Urothelium cell line (cell line): ENCODE measurements at regions not wholly inside any gene's neighbourhood (a gene's known extent, or its start where the extent isn't known, plus 50 kb on each side); places are given as distances from the start of the nearest gene placed in this dataset.
"Not testable (repeated sequence)": the region's sequence is repeated elsewhere in the genome, so short reads cannot be mapped to it uniquely, and the experiment has no call there.

Experiments used
- DNase-seq: peaks from one replicate; pipeline ENCODE4 v3.0.0; 2011; ENCODE audit warnings: low spot score, mixed read lengths
- FAIRE-seq: peaks from 2 replicates; lab custom pipeline; 2011; peaks lifted over from hg19 to GRCh38; lab: Jason Lieb, UNC

- DNase-seq, result no peak
- no peak for FAIRE-seq
Observed at GRCh38 chr5:28703651-28704260, 1665.4 kb upstream of the CDH9 start.

- FAIRE-seq (no peak), DNase-seq (no peak)
Observed at GRCh38 chr5:28691526-28691925, 1653.1 kb upstream of the CDH9 start.

DNA sequence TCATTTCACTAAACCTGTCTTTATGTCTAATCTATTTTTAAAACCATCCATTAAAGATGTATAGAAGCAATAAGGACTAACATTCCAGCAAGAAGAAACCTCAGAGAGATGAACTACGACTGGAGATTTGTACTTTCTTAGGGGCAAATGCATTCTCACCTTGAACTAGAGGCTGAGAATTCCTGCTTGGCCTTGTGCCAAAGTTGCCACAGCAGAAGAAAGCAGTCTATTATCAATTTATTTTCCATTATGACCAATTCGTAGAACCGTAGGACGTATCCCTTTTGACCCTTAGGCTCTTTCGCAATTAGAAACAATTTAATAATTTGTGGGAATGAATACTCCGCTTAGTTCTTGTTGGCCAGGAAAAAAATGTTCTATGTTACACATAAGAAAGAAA is 1647.4 kb upstream of the CDH9 start:
- no peak for DNase-seq
- FAIRE-seq, result no peak

GRCh38 chr5:28678899-28679298 is 1640.5 kb upstream of the CDH9 start:
- DNase-seq (no peak), FAIRE-seq (no peak)

DNA sequence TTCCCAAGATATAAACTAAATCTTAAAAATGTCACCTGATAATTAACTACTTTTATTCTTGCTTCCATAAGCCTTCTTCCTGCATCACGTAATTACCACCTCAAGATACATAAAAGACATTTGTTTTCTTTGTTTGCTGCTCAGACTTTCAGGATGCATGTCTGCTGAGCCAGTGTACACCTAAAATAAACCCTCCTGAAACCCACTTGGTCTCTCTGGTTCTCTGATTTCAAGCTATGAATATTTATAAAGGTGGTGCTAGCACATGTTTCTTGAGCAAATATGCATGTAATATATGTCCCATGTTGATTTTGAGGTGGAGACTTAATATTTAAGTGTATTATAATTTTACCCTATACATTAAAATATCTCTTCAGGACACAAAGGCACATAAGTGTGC is 1627.7 kb upstream of the CDH9 start:
- FAIRE-seq, result no peak
- no peak for DNase-seq

GRCh38 chr5:28648108-28648507 is 1609.7 kb upstream of the CDH9 start:
- DNase-seq (peak; percentile 27), FAIRE-seq (no peak)

GRCh38 chr5:28632607-28633006 is 1594.2 kb upstream of the CDH9 start:
- DNase-seq (no peak), FAIRE-seq (no peak)

DNA sequence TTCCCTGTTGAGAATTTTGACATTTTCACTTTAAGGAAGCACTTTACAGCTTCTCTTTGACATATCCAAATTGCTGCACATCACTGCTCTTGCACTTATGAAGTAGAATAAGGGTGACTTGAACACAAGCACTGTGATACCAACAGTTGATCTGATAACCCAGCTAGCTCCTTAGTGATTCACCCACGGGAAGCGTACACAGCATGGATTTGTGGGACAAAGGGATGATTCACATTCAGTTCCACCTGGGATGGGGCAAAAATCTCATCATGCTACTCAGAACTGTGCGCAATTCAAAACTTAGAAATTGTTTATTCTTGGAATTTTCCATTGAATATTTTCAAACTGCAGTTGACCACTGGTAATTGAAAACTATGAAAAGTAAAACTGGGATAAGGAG is 1565.5 kb upstream of the CDH9 start:
- DNase-seq, result peak; percentile 21
- no peak for FAIRE-seq

DNA sequence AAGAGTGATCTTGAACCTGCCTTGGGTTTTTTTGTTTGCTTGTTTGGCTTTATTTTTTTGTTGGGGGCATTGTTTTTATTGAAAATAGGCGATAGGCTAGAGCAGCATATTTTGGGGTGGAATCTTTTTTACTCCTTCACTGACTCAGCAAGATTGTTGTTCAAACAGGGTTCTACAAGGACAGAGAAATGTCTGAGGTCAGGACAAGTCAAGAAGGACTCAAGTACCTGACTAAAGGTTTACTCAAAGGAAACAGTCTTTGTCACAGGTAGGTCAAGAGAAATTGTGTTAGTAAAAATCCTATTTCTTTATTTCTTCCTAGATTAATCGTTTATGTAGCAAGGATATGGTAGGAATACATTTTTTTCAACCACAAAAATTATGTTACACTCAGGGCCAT is 1564.0 kb upstream of the CDH9 start:
- no peak for DNase-seq
- no peak for FAIRE-seq

GRCh38 chr5:28596707-28597106 is 1558.3 kb upstream of the CDH9 start:
- not testable (repeated sequence) for DNase-seq, FAIRE-seq

DNA sequence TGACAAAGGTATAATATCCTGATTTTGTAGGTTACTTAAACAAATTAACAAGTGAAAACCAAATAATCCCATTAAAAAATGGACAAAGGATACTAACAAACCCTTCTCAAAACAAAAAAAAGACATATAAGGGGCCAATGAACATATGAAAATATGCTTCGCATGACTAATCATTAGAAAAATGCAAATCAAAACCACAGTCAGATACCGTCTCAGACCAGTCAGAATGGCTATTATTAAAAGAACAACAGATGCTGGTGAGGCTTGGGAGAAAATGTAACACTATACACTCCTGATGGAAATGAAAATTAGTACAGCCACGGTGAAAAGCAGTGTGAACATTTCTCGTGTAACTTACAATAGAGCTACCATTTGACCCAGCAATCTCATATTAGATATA is 1542.2 kb upstream of the CDH9 start:
- DNase-seq (no peak), FAIRE-seq (no peak)

DNA sequence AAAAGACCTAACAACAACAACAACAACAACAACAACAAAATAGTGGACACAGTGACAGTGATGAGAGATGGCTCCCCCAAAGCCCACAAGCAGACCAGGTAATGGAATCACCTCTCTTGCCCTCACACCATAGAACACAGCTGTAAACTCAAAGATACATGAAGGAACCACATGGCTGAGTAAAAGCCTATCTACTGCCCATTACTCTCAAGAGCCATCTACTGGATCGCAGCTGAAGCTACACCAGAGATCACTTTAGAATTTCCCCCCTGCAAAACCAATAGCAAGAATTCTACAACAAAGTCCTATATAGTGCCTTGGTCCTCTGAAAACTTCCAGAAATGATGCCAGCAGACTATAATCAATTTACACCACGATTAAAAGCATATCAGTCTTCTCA is 1537.6 kb upstream of the CDH9 start:
- FAIRE-seq, result no peak

GRCh38 chr5:28575368-28575767 is 1537.0 kb upstream of the CDH9 start:
- FAIRE-seq, result no peak
- no peak for DNase-seq

More for the DNA sequence above, 1537.6 kb upstream of the CDH9 start:
- DNase-seq, result peak; percentile 30

- DNase-seq (no peak), FAIRE-seq (no peak)
Observed at GRCh38 chr5:28574606-28575005, 1536.2 kb upstream of the CDH9 start.

- DNase-seq, result no peak
- FAIRE-seq, result no peak
Observed at GRCh38 chr5:28567048-28567447, 1528.7 kb upstream of the CDH9 start.

DNA sequence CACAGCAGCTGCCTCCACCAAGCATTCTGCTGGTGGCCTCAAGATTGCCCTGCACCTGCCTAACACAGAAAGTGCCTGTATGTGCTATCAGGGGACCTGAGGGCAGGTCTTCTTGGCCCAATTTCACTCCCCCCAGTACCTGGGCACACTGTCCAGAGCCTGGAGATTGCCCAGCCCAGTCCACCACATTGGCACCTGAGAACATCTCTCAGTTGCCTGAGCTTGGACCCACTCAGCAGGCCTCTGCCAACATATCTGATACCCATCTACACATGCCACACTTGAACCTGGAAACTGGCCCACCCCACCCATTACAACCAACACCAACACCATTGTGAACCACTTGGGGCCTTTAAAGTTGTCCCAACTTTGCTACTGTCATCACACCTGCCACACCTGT is 1523.1 kb upstream of the CDH9 start:
- FAIRE-seq, result no peak

GRCh38 chr5:28558196-28558595 is 1519.8 kb upstream of the CDH9 start:
- DNase-seq (no peak), FAIRE-seq (no peak)

More for the DNA sequence above, 1523.1 kb upstream of the CDH9 start:
- no peak for DNase-seq

DNA sequence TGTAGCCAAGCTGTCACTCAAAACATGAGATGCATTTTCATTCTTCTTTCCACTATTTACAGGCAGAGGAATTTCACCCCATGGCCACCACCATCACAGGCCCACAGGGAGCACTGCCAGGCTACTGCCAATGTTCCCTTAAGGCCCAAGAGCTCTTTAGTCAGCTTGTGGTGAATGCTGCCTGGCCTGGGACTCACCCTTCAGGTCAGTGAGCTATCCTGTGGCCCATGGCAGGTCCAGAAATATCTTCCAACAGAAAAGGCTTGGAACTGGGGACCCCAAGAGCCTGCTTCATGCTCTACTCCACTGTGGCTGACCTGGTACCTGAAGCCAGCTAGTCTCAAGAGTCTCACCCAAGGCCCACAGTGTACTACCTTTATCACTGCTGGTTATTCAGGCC is 1518.7 kb upstream of the CDH9 start:
- DNase-seq, result no peak
- FAIRE-seq, result no peak

GRCh38 chr5:28549588-28549987 is 1511.2 kb upstream of the CDH9 start:
- DNase-seq, result no peak
- FAIRE-seq, result no peak

DNA sequence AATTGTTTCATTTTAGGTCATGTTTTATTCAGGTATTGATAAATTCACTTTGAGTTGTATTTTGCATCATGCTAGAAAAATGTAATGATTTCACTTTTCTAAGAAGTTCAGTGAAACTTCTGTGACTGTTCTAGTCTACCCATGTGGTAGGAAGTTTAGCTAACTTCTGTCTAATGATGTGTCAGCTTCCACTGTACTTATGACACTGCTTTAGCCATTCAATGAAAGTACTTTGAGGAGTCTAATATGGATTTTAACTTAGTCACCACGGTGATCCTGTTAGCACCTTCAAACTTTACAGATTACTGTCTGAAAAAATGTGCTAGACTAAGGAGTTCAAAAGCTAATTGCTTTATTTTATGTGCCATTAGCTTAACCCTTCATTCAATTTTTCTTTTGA is 1510.5 kb upstream of the CDH9 start:
- FAIRE-seq, result no peak
- DNase-seq, result no peak

GRCh38 chr5:28544501-28544900 is 1506.1 kb upstream of the CDH9 start:
- no peak for FAIRE-seq
- DNase-seq, result no peak

- FAIRE-seq, result no peak
- DNase-seq, result no peak
Observed at GRCh38 chr5:28543473-28544098, 1505.2 kb upstream of the CDH9 start.

GRCh38 chr5:28542987-28543386 is 1504.6 kb upstream of the CDH9 start:
- FAIRE-seq (no peak), DNase-seq (peak; percentile 38)
